Prostate gland (tissue), 2 donors: ENCODE measurements at regions not wholly inside any gene's neighbourhood (a gene's known extent, or its start where the extent isn't known, plus 50 kb on each side); places are given as distances from the start of the nearest gene placed in this dataset. TPM values are rescaled to one million over a fixed set of nuclear protein-coding genes. Genes with fewer than 3 reads are reported as not detected.

Experiments used
- DNase-seq: peaks from one replicate; pipeline ENCODE4 v3.0.0-alpha.2; 2019; ENCODE audit warnings: low spot score
- H3K27ac ChIP-seq, 2 donors: fragments of 200-600 bp; sonication (generic); 2 replicates each; pipeline ENCODE4 v1.5.1; 2017 to 2019
- H3K27me3 ChIP-seq: fragments of 200-600 bp; sonication (generic); replicated peaks from 2 replicates; pipeline ENCODE4 v1.5.1; 2019; ENCODE audit not compliant: insufficient read depth
- H3K36me3 ChIP-seq, 2 donors: fragments of 200-600 bp; sonication (generic); 1 replicate in 1 of 2; 2 replicates in 1 of 2; pipeline versions ENCODE4 v1.5.1 to v1.8.1; 2017 to 2019
- H3K4me1 ChIP-seq: fragments of 200-600 bp; sonication (generic); replicated peaks from 2 replicates; pipeline ENCODE4 v1.5.1; 2019
- H3K4me3 ChIP-seq, 2 donors: fragments of 200-600 bp; sonication (generic); 2 replicates each; pipeline ENCODE4 v1.5.1; 2017 to 2019
- H3K9me3 ChIP-seq: fragments of 200-600 bp; sonication (generic); 2 replicates; pipeline ENCODE4 v1.5.1; 2017
- CTCF ChIP-seq, 4 experiments: fragments of 200-600 bp in 2 of 4; fragments of 450-650 bp in 2 of 4; sonication (generic) in 2 of 4; IDR thresholded peaks; 1 replicate in 3 of 4; 2 replicates in 1 of 4; pipeline ENCODE4 v1.5.1; 2016 to 2019; ENCODE audit warnings: antibody characterized with exemption in 4 of 4, mild to moderate bottlenecking in 2 of 4, moderate library complexity in 2 of 4
- POLR2A ChIP-seq: fragments of 450-650 bp; IDR thresholded peaks from one replicate; pipeline ENCODE4 v1.6.1; 2016; ENCODE audit warnings: antibody characterized with exemption, mild to moderate bottlenecking
- POLR2AphosphoS5 ChIP-seq: sonication (generic); formaldehyde crosslinking; IDR thresholded peaks from one replicate; pipeline ENCODE4 v1.6.1; 2017; ENCODE audit warnings: antibody characterized with exemption
- WGBS: methylation state at CpG from one replicate; pipeline ENCODE4 v1.1.5; 2018; 5-methylcytosine and 5-hydroxymethylcytosine counted together
- intact Hi-C: fragments of 100-400 bp; cut with DNase I; formaldehyde crosslinking; loops from one replicate; pipeline ENCODE4 v1.14.2; 2022
- microRNA counts, 2 donors: library from miRNA; unstranded; fragments of <30 nt; microRNA quantifications; one replicate each; lab custom pipeline; 2016 to 2017
- microRNA-seq: library from miRNA; unstranded; fragments of <30 nt; microRNA quantifications from one replicate; pipeline ENCODE4, GENCODE V29; 2016
- small RNA-seq, 2 donors: library from RNA; depleted of rRNA; stranded (forward); fragments of <200 nt; gene quantifications; one replicate each; pipeline ENCODE3, GENCODE V24; 2016

- H3K4me1 ChIP-seq, result no peaks in the 10 kb centered on the region
- no peaks in the 10 kb centered on the region for H3K36me3 ChIP-seq
- TF ChIP-seq CTCF (IDR thresholded peaks at IDR 0.05), result no peak
- TF ChIP-seq POLR2A, result no peak
- no peak for TF ChIP-seq POLR2AphosphoS5
- H3K4me3 ChIP-seq, result no peak overlapping the region
- no peak for DNase-seq
- intact Hi-C loops, result no loop called here
- no peaks in the 10 kb centered on the region for H3K27me3 ChIP-seq
- no peaks in the 10 kb centered on the region for H3K9me3 ChIP-seq
- 51% methylated on average over 1 of the region's 1 CpG for WGBS
- H3K27ac ChIP-seq, result no peak overlapping the region
Observed at GRCh38 chr14:47744155-47744554, 68.8 kb upstream of the MDGA2 start.

GRCh38 chr14:47739541-47739940 is 64.1 kb upstream of the MDGA2 start:
- intact Hi-C loops, result no loop called here
- Histone ChIP-seq H3K36me3 (no peaks in the 10 kb centered on the region), H3K4me3 (no peak overlapping the region), H3K4me1 (no peaks in the 10 kb centered on the region), H3K27ac (no peak overlapping the region), H3K27me3 (no peaks in the 10 kb centered on the region), H3K9me3 (no peaks in the 10 kb centered on the region)
- DNase-seq, result no peak
- TF ChIP-seq POLR2AphosphoS5 (no peak), CTCF (IDR thresholded peaks at IDR 0.05) (no peak)
- 24% methylated on average over 1 of the region's 1 CpG for WGBS

- Histone ChIP-seq H3K27me3 (no peaks in the 10 kb centered on the region), H3K36me3 (no peaks in the 10 kb centered on the region), H3K9me3 (no peaks in the 10 kb centered on the region), H3K27ac (no peak overlapping the region), H3K4me1 (no peaks in the 10 kb centered on the region), H3K4me3 (no peak overlapping the region)
- intact Hi-C loops, result no loop called here
- TF ChIP-seq CTCF (IDR thresholded peaks at IDR 0.05) (no peak), POLR2A (no peak), POLR2AphosphoS5 (no peak)
- no peak for DNase-seq
- WGBS, result 69% methylated on average over 3 of the region's 3 CpGs
Observed at GRCh38 chr14:47730296-47730695, 54.9 kb upstream of the MDGA2 start.

MicroRNA genes in the stretch of these regions (microRNA counts, 767-probe panel; counts per million panel counts)
- 0 to 431 counts per million in 2 donors for microRNA hsa-miR-548y (lab: Ali Mortazavi, UCI)

Small RNA genes lying in the stretch of these regions (microRNA-seq; reads per million reads assigned to microRNA genes)
- not detected for gene MIR548Y

Small RNA genes lying in the stretch of these regions (small RNA-seq; reads per million reads assigned to genes)
- 0 reads per million in 2 donors for gene AL121576.1
- 0 reads per million in 2 donors for gene AL512360.1
- 0 reads per million in 2 donors for gene MIR548Y
- 0 reads per million in 2 donors for gene RNU6-297P
